ENCODE measurements at regions not wholly inside any gene's neighbourhood (a gene's known extent, or its start where the extent isn't known, plus 50 kb on each side); places are given as distances from the start of the nearest gene placed in this dataset.

- Histone ChIP-seq H3K9ac (ENCODE audit: insufficient read depth, low read length) (no peak overlapping the region), H3K4me3 (replicated peaks in 1 of 4; ENCODE audit: control extremely low read depth in 1 of 4, insufficient read depth in 1 of 4, low read depth in 3 of 4, low read length in 4 of 4) (no peak overlapping the region), H3K4me1 (ENCODE audit: control insufficient read depth, extremely low read depth, insufficient read depth, low read length) (no peaks in the 10 kb centered on the region), H3K9me3 (ENCODE audit: control insufficient read depth, insufficient read depth, low read depth, low read length) (no peaks in the 10 kb centered on the region), H3K79me2 (ENCODE audit: control insufficient read depth, insufficient read depth, low read length) (no peaks in the 10 kb centered on the region), H3K27ac (ENCODE audit: insufficient read depth, low read length) (no peak overlapping the region), H2AFZ (ENCODE audit: low read length) (no peak overlapping the region), H3K36me3 (ENCODE audit: control insufficient read depth, insufficient read depth, low read length) (no peaks in the 10 kb centered on the region), H3K4me2 (ENCODE audit: extremely low read depth, insufficient read depth, low read length) (no peak overlapping the region), H3K27me3 (ENCODE audit: control insufficient read depth, insufficient read depth, low read length) (no peaks in the 10 kb centered on the region), H4K20me1 (ENCODE audit: control insufficient read depth, extremely low read depth, insufficient read depth, low read length) (no peaks in the 10 kb centered on the region)
- TF ChIP-seq EZH2 (IDR thresholded peaks at IDR 0.05; ENCODE audit: low read length, missing control alignments) = no peak
- DNase-seq (ENCODE audit: low read depth in 2 of 2) = peak; percentile 2 to 22
Measured at GRCh38 chr5:40089269-40089668, 590.4 kb upstream of the PTGER4 start.

GRCh38 chr5:40084614-40085013 lies 595.1 kb upstream of the PTGER4 start:
- Histone ChIP-seq H3K4me1 (ENCODE audit: control insufficient read depth, extremely low read depth, insufficient read depth, low read length) (no peaks in the 10 kb centered on the region), H3K36me3 (ENCODE audit: control insufficient read depth, insufficient read depth, low read length) (no peaks in the 10 kb centered on the region), H3K27ac (ENCODE audit: insufficient read depth, low read length) (no peak overlapping the region), H3K79me2 (ENCODE audit: control insufficient read depth, insufficient read depth, low read length) (no peaks in the 10 kb centered on the region), H3K4me2 (ENCODE audit: extremely low read depth, insufficient read depth, low read length) (no peak overlapping the region), H2AFZ (ENCODE audit: low read length) (no peak overlapping the region), H3K4me3 (replicated peaks in 1 of 4; ENCODE audit: control extremely low read depth in 1 of 4, insufficient read depth in 1 of 4, low read depth in 3 of 4, low read length in 4 of 4) (no peak overlapping the region), H4K20me1 (ENCODE audit: control insufficient read depth, extremely low read depth, insufficient read depth, low read length) (no peaks in the 10 kb centered on the region), H3K9ac (ENCODE audit: insufficient read depth, low read length) (no peak overlapping the region), H3K27me3 (ENCODE audit: control insufficient read depth, insufficient read depth, low read length) (no peaks in the 10 kb centered on the region), H3K9me3 (ENCODE audit: control insufficient read depth, insufficient read depth, low read depth, low read length) (no peaks in the 10 kb centered on the region)
- TF ChIP-seq EZH2 (IDR thresholded peaks at IDR 0.05; ENCODE audit: low read length, missing control alignments) (no peak), CTCF (conservative IDR thresholded peaks at IDR 0.05 in 1 of 2, IDR thresholded peaks at IDR 0.05 in 1 of 2; ENCODE audit: low read depth in 1 of 2, low read length in 2 of 2) (no peak)
- DNase-seq (ENCODE audit: low read depth in 2 of 2) = no peak

GRCh38 chr5:40082313-40082712 lies 597.4 kb upstream of the PTGER4 start:
- H4K20me1 ChIP-seq (ENCODE audit: control insufficient read depth, extremely low read depth, insufficient read depth, low read length) = no peaks in the 10 kb centered on the region
- no peaks in the 10 kb centered on the region for H3K79me2 ChIP-seq (ENCODE audit: control insufficient read depth, insufficient read depth, low read length)
- no peak overlapping the region for H3K9ac ChIP-seq (ENCODE audit: insufficient read depth, low read length)
- H3K4me3 ChIP-seq (replicated peaks in 1 of 4; ENCODE audit: control extremely low read depth in 1 of 4, insufficient read depth in 1 of 4, low read depth in 3 of 4, low read length in 4 of 4) = no peak overlapping the region
- no peaks in the 10 kb centered on the region for H3K36me3 ChIP-seq (ENCODE audit: control insufficient read depth, insufficient read depth, low read length)
- H3K4me2 ChIP-seq (ENCODE audit: extremely low read depth, insufficient read depth, low read length) = no peak overlapping the region
- no peak overlapping the region for H3K27ac ChIP-seq (ENCODE audit: insufficient read depth, low read length)
- TF ChIP-seq CTCF (conservative IDR thresholded peaks at IDR 0.05 in 1 of 2, IDR thresholded peaks at IDR 0.05 in 1 of 2; ENCODE audit: low read depth in 1 of 2, low read length in 2 of 2) = no peak
- no peak for TF ChIP-seq EZH2 (IDR thresholded peaks at IDR 0.05; ENCODE audit: low read length, missing control alignments)
- H3K4me1 ChIP-seq (ENCODE audit: control insufficient read depth, extremely low read depth, insufficient read depth, low read length) = no peaks in the 10 kb centered on the region
- no peak for DNase-seq (ENCODE audit: low read depth in 2 of 2)
- no peaks in the 10 kb centered on the region for H3K9me3 ChIP-seq (ENCODE audit: control insufficient read depth, insufficient read depth, low read depth, low read length)
- H3K27me3 ChIP-seq (ENCODE audit: control insufficient read depth, insufficient read depth, low read length) = no peaks in the 10 kb centered on the region
- no peak overlapping the region for H2AFZ ChIP-seq (ENCODE audit: low read length)

Measured in fibroblast of lung (primary cell).